Hippocampal formation (tissue), 2 donors: ENCODE measurements at regions not wholly inside any gene's neighbourhood (a gene's known extent, or its start where the extent isn't known, plus 50 kb on each side); places are given as distances from the start of the nearest gene placed in this dataset.
"Not testable (repeated sequence)": the region's sequence is repeated elsewhere in the genome, so short reads cannot be mapped to it uniquely, and the experiment has no call there.

Experiments
- DNase-seq, 2 donors: peaks; one replicate each; lab custom pipeline; 2025; lab: John Stamatoyannopoulos, UW

DNA sequence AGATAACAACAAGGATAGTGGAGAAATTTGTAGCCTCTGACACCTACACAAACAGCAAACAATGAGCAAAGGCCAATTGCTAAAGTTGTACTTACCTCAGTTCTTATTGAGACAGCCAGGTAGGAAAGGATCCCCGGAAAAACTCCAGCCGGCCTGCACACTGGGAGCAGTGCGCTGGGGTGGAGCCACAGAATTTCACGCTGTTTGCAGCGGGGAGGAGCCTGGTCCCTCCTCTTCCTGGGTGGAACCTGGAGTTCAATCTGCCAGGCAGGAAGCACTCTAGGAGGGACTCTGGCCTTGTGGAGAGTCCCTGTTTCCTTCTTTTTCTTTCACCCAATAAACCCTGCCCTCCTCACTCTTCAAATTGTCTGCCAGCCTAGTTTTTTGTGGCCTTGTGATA lies 382.6 kb upstream of the TGIF2LX start:
- DNase-seq, result not testable (repeated sequence)

DNA sequence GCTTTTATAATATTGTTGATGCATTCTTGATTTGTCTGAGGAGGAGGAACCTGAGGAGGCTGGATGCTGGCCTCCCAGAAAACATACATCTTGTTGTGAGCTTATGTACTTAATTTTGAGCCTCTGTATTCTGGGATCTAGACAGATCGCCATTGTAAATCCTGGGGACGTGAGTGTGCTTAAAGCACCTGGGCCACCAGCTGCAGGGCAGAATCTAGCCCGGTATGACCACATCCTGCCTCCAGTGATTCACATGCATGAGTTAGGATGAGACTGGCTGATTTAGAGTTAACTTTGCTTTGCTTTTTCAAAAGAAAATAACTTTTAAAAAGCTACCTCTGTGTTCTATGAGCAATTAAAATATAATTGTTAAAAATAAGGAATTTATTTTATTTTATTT lies 364.6 kb upstream of the TGIF2LX start:
- not testable (repeated sequence) for DNase-seq

DNA sequence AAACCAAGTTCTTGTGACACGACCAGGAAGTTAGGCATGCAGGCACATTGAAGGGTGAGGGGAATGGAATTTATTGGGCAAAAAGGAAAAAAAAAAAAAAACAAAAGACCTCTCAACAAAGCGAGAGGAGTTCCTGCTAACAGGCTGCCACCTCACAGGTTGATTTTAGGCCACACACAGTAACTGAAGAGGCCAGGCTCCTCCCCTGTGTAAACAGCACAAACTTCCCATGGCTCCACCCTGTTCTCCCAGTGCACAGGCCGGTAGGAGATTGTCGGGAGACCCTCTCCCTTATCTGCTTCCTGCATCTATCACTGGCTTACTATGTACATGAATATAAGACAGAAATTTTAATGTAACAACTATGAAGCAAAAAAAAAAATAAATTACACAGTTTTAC lies 359.6 kb upstream of the TGIF2LX start:
- DNase-seq, result not testable (repeated sequence)

DNA sequence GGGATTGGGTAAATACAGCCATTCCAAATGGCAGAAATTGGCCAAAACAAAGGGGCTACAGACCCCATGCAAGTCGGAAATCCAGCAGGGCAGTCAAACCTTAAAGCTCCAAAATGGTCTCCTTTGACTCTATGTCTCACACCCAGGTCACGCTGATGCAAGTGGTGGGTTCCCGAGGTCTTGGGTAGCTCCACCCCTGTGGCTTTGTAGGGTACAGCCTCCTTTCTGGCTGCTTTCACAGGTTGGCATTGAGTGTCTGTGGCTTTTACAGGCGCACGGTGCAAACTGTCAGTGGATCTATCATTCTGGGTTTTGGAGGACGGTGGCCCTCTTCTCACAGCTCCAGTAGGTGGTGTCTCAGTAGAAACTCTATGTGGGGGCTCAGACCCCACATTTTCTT lies 358.6 kb upstream of the TGIF2LX start:
- DNase-seq, result not testable (repeated sequence)

DNA sequence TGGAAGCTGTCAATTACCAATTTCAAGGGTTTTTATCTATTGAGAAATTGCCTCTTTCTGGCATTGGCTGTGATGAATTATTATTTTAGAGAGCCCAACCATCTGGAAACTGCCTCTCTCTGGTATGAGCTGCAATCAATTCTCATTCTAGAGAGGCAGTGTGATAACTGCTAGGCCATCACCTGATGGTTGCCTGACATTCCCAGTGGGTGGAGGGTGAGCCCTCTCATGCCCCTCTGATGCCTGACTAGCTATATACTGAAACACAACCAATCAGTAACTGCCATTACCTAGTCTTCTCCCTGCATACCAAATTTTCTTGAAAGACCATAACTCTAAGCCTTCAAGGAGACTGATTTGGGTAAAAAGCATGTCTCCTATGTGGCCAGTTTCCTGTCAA lies 353.9 kb upstream of the TGIF2LX start:
- not testable (repeated sequence) for DNase-seq

DNA sequence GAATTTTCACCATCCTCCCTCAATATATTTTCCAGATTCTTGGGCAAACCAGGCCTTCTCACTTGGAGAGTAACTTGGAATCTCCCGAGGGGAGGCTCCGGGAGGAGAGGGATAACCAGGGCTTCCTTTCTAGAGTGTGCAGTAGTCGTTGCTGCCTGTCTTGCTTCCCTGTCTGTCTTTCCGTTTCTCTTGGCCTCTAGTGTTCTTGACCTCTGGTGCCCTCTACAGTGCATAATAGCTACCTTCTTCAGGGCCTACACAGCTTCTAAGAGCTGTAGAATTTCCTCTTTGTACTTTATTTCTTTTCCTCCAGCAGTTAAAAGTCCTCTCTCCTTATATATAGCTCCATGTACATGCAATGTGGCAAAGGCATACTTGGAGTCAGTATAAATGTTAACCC lies 339.8 kb upstream of the TGIF2LX start:
- DNase-seq, result not testable (repeated sequence)

DNA sequence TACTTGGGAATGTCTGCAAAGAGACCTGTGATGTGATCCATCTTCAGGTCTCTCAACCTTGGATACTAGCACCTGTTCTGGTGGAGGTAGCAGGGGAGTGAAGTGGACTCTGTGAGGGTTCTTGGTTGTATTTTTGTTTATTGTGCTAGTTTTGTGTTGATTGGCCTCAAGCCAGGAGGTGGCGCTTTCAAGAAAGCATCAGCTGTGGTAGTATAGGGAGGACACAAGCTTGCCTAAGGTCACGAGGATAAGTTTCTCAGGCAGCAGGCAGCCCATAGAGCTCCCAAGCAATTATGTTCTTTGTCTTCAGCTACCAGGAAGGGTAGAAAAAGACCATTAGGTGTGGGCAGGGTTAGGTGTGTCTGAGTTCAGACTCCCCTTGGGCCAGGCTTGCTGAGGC lies 289.9 kb upstream of the TGIF2LX start:
- DNase-seq, result not testable (repeated sequence)

DNA sequence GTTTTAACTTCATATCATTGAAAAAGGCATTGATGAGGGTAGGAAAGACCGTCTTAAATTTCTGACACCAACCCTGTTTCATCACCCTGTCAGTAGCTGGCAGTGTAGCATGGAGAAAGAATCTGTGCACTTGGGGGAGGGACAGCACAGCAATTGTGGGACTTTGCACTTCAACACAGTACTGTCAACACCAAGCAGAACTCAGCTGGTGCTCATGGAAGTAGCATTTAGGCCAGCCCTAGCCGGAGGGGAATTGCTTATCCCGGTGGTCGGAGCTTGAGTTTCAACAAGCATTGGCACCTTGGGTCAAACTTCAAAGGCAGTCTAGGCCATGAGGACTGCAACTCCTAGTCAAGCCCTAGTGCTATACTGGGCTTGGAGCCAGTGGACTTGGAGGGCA lies 285.8 kb upstream of the TGIF2LX start:
- DNase-seq, result not testable (repeated sequence)

DNA sequence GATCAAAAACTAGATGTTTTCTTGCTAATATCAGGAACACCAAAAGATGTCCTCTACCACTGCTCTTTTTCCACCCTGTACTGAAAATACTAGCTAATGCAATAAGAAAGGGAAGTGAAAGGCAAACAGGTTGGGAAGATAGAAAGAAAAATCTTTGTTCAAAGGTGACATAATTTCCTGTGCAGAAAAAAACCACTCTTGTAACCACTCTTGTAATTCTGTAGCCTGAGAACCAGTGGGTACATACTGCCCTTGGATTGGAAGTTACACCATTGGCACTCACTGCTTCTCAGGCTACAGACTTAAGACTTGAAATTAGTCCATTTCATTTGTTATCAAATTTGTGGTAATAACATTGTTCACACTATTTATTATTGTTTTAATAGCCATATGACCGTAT lies 263.0 kb upstream of the TGIF2LX start:
- DNase-seq, result not testable (repeated sequence)

DNA sequence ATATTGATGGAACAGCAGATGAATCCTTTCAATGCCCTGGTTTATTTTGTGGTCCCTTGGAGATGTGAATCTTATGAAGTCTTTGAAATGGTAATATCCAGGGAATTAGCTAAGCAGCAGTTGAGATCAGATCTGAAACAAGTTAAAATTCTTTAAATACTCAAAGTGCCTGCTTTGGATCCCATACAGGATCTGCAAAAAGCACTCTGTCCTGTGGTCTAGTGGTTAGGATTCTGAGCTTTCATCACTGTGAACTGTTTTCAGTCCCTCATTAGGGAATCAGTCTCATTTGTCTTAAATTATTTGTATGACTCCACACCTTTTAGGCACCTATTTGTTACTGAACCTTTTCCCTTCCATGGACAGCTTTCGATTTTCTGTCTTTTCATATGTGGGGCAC lies 215.2 kb upstream of the TGIF2LX start:
- not testable (repeated sequence) for DNase-seq

DNA sequence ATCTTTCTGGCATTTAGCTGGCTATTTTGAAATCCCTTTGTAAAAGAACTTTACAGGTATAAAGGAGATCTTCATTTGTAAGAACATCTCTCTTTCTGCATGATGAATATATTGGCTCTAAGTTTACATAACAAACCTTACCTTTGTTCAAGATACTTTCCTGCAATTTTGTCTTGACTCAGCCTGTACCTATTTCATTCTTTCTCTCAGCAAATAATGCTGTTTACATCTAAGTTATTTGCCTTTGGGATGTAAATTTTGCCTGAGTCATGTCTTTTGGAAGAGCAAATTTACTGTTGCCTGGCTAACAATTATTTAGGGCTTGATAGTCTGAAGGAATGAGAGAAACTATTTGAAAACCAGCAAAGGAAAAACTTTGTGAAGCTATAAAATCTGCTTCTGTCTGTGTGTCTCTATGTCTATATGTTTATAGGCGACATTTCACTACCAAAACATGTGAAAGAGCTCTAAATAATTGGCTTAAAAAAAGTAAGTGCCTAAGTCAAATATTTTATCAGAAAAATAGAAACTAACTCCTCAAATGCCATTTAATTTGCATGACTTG lies 214.3 kb upstream of the TGIF2LX start:
- not testable (repeated sequence) for DNase-seq

DNA sequence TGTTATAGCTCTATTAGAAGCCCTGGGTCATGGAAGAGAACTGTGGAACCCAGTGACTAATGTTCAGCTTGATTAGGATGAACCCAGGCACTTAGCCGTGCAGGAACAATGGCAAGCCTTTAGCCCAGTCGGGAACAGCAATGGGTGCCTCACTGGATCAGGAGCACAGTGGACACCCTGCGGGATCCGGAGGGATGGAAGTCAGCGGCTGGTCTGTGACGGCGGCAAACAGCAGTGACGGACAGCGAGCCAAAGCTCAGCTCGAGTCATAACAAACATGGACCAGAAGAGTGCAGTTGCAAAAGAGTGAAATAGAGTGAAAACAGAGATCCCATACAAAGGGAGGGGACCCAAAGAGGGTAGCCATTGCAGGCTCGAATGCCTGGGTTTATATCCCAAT lies 187.3 kb upstream of the TGIF2LX start:
- not testable (repeated sequence) for DNase-seq

DNA sequence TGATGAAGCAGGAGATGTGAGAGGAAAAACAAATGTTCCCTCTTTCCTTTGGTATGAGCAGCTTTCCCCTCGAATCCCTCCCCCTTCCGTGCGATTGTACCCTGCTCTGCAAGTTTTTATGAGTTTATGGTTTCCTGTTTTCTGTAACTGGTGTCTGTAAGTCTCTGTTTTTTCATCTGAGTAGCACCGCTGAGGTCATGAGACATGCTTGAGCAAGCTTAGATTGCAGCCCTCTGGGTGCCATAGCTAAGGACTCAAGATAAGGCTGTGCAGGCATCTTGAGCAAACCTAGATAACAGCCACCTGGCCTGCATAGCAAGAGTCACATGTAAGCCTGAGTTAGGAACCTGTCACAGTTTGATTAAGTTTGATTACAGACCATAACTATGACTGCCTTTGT lies 165.2 kb upstream of the TGIF2LX start:
- not testable (repeated sequence) for DNase-seq

DNA sequence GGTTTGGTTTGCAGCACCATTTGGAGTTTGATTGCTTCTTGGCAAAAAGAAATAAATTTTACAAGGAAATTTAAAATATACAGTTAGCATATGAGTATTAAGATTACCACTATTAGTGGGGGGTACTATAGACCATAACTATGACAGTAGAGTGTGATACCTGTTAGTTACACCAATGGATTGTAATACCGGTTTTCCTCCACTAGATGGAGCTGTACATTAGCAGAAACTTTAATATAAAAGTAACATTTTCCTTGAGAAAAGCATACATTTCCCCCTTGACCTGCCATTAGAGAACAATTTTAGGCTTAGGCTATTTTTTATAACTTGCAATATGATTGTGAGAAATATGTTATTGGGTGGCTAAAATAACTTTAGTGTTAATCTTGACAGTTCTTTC lies 163.9 kb upstream of the TGIF2LX start:
- DNase-seq, result not testable (repeated sequence)

DNA sequence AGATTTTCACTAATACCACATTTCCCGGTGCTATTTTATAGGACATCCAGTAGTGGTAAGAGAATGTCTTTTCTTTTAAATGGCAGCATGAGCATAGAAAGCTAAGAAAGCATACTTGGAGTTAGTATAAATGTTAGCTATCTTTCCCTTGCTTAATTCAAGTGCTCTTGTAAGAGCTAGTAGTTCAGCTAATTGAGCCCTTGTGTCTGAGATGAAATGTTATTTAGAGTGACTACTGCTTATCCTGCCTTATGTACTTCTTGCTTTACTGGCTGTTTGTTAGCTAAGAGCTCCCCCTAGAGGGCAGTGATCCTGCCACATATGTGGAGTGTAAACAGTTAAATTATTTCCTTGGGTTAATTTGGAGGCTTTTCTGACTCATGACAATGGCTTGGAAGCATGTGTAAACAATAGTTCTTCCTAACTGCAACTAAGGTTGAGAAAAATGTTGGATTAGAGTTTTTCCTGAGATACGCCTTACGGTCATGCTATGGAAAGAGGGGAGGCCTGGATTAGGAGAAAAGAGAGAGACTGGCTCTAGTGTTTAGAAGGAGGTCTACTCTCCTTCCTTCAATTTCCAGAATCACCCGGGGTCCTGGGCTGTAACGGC lies 162.5 kb upstream of the TGIF2LX start:
- not testable (repeated sequence) for DNase-seq

DNA sequence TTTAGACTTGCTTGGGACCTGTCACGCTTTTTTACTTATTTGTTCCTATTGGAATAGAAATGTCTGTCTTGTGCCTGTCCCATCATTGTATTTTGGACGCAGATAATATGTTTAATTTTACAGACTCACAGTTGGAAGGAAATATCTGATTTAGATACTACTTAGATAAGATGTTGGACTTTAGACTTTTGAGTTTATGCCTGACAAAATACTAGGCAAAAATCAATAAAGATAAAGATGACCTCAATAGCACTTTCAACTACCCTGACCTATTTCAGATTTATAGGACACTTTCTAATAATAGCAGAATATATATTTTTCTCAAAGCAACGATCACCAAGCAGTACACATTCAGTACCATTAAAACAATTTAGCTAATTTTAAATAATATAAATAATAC lies 150.1 kb upstream of the TGIF2LX start:
- not testable (repeated sequence) for DNase-seq

DNA sequence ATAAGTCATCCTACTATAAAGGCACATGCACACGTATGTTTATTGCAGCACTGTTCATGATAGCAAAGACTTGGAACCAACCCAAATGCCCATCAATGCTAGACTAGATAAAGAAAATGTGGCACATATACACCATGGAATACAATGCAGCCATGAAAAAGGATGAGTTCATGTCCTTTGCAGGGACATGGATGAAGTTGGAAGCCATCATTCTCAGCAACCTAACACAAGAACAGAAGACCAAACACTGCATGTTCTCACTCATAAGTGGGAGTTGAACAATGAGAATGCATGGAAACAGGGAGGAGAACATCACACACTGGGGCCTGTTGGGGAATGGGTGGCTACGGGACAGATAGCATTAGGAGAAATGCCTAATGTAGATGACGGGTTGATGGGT lies 110.3 kb upstream of the TGIF2LX start:
- DNase-seq, result not testable (repeated sequence)

DNA sequence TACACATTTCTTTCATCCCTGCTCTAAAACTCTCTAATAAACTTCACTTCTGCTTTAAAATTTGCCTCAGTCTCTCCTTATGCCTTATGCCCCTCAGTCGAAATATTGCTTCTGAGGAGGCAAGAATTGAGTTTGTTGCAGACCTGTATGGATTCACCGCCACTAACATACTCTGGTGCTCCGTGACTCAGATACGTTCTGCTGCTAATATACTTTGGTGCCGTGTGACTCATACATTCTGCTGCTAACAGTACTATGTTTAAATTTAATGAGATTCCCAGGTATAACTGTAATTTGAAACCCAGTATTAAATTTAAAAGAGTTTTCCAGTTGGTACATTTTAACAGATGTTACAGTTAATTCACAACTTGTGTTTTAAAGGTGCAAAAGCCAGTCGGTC lies 82.0 kb upstream of the TGIF2LX start:
- DNase-seq, result not testable (repeated sequence)

DNA sequence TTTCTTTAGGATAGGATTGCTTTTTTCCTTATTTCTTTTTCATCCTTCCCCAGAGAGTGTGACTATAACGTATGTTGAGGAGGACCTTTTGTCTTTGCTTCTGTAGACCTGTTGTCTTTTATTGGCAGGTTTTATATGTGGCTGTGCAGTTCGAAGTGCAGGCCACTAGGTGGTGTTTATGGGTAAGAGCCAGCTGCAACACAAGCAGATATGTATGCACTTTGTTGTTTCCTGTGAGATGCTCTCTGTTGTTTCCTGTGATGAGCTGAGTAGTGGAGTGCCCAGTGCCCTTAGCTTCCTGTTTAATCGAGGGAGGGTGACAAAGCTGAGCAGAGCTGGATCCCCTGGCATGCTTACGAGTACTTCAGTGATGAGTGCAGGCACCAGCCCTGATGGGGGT lies 50.0 kb upstream of the TGIF2LX start:
- peak in 1 of 2 donors; percentile 1 for DNase-seq
